ENCODE measurements at regions not wholly inside any gene's neighbourhood (a gene's known extent, or its start where the extent isn't known, plus 50 kb on each side); places are given as distances from the start of the nearest gene placed in this dataset.

GRCh38 chr14:30417999-30418398 is 141.0 kb upstream of the G2E3 start:
- Histone ChIP-seq H2BK120ac (ENCODE audit: low read depth, low read length, poor library complexity, severe bottlenecking) (no peak overlapping the region), H2BK15ac (ENCODE audit: low read depth, low read length) (no peak overlapping the region), H3T11ph (ENCODE audit: low read length) (no peak overlapping the region), H4K5ac (ENCODE audit: insufficient read length, low read depth, low read length) (no peak overlapping the region), H3K18ac (ENCODE audit: insufficient read length, low read depth, low read length) (no peak overlapping the region), H4K91ac (ENCODE audit: insufficient read length, low read depth, low read length) (no peak overlapping the region), H3K9ac (ENCODE audit: extremely low read depth, insufficient read length, low read length) (no peak overlapping the region), H2BK20ac (ENCODE audit: low read depth, low read length, poor library complexity, severe bottlenecking) (no peak overlapping the region), H3K27ac (ENCODE audit: insufficient read length, low read depth, low read length) (no peak overlapping the region), H3K4me2 (ENCODE audit: insufficient read depth, insufficient read length, low read length) (no peak overlapping the region), H3K4me1 (ENCODE audit: insufficient read depth, low read length) (no peaks in the 10 kb centered on the region), H3K9me3 (ENCODE audit: control insufficient read depth, low read depth, low read length) (no peaks in the 10 kb centered on the region), H3K79me1 (ENCODE audit: insufficient read depth, low read depth, low read length, poor library complexity, severe bottlenecking) (no peaks in the 10 kb centered on the region), H3K14ac (ENCODE audit: insufficient read depth, low read length) (no peak overlapping the region), H2AK5ac (ENCODE audit: insufficient read length, low read length) (no peak overlapping the region), H3K23me2 (ENCODE audit: insufficient read length, low read depth, low read length, poor library complexity, severe bottlenecking) (no peaks in the 10 kb centered on the region), H4K20me1 (ENCODE audit: control insufficient read depth, insufficient read depth, insufficient read length) (no peaks in the 10 kb centered on the region), H2BK5ac (ENCODE audit: insufficient read length, low read length) (no peak overlapping the region), H2AFZ (ENCODE audit: low read length) (no peak overlapping the region), H3K56ac (ENCODE audit: insufficient read length, low read depth, low read length) (no peak overlapping the region), H4K8ac (replicated peaks; ENCODE audit: insufficient read length, low read depth, low read length) (no peak overlapping the region), H3K23ac (ENCODE audit: insufficient read length, low read depth, low read length) (no peak overlapping the region), H2BK12ac (ENCODE audit: insufficient read length, low read depth, low read length) (no peak overlapping the region), H3K27me3 (ENCODE audit: insufficient read depth, low read length) (no peaks in the 10 kb centered on the region), H3K4ac (ENCODE audit: low read depth, low read length) (no peak overlapping the region), H3K79me2 (ENCODE audit: insufficient read depth, low read length) (no peaks in the 10 kb centered on the region)
- Mint-ChIP-seq H3K27me3 (ENCODE audit: low read depth) (no peaks in the 10 kb centered on the region), H3K36me3 (ENCODE audit: insufficient read depth in 1 of 3, low read depth in 3 of 3) (peaks cover 0 to 4% (median 0%) of the 10 kb centered on the region in 3 experiments; a peak in 2 of 7 replicates), H3K4me3 (no peak overlapping the region), H3K9me3 (peaks cover 4% of the 10 kb centered on the region in 2 experiments; a peak in 3 of 5 replicates), H3K27ac (no peak overlapping the region), H3K4me1 (peaks cover 9 to 10% of the 10 kb centered on the region in 2 experiments)
- DNase-seq, result no peak
- WGBS (ENCODE audit: extremely low coverage, insufficient read length, low lambda C conversion rate), result no CpG with 5 or more reads among the region's 1 CpG
- TF ChIP-seq CTCF (conservative IDR thresholded peaks at IDR 0.05), result no peak

Measured in H9 (cell line).